ENCODE measurements at regions not wholly inside any gene's neighbourhood (a gene's known extent, or its start where the extent isn't known, plus 50 kb on each side); places are given as distances from the start of the nearest gene placed in this dataset.

DNA sequence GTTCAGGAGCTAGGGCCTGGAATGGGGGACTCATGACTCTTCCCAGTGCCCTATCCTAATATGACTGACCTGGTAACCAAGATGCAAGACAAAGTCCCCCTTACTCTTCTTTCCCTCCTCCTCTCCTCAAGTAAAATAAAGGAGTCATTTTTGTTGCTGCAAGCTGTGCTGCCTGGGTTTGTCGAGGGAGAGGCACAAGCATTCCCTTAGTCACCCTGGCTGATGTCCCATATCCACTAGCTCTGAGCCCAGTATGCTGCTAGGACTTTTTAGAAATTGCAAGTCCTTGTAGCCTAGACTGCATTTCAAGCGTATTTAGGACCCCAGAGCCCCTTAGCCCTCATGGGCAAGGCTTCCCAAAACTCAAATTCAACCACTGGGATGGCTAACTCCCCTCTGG, 338.5 kb upstream of the SETBP1 start:
- TF ChIP-seq, protein P1, sequence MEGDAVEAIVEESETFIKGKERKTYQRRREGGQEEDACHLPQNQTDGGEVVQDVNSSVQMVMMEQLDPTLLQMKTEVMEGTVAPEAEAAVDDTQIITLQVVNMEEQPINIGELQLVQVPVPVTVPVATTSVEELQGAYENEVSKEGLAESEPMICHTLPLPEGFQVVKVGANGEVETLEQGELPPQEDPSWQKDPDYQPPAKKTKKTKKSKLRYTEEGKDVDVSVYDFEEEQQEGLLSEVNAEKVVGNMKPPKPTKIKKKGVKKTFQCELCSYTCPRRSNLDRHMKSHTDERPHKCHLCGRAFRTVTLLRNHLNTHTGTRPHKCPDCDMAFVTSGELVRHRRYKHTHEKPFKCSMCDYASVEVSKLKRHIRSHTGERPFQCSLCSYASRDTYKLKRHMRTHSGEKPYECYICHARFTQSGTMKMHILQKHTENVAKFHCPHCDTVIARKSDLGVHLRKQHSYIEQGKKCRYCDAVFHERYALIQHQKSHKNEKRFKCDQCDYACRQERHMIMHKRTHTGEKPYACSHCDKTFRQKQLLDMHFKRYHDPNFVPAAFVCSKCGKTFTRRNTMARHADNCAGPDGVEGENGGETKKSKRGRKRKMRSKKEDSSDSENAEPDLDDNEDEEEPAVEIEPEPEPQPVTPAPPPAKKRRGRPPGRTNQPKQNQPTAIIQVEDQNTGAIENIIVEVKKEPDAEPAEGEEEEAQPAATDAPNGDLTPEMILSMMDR (IDR thresholded peaks at IDR 0.05), result no peak
- TF ChIP-seq EZH2 (IDR thresholded peaks at IDR 0.05) (no peak), EZH2phosphoT487 (IDR thresholded peaks at IDR 0.05) (no peak)

All from neural progenitor cell (in vitro differentiated cells).